Spleen (tissue), 11 donors: ENCODE measurements at regions not wholly inside any gene's neighbourhood (a gene's known extent, or its start where the extent isn't known, plus 50 kb on each side); places are given as distances from the start of the nearest gene placed in this dataset.

Experiments
- DNase-seq: peaks from one replicate; pipeline ENCODE4 v3.0.0-alpha.2; 2020
- H3K27ac ChIP-seq, 8 donors: fragments of 200-600 bp; sonication (generic) in 7 of 8; 1 replicate in 4 of 8; 2 replicates in 4 of 8; pipeline versions ENCODE4 v1.5.0 to v1.8.0; 2016 to 2021; ENCODE audit warnings: inconsistent platforms in 4 of 8, mild to moderate bottlenecking in 4 of 8, moderate library complexity in 1 of 8
- H3K27me3 ChIP-seq, 7 donors: fragments of 200-600 bp; sonication (generic) in 6 of 7; replicated peaks in 1 of 7; 1 replicate in 4 of 7; 2 replicates in 3 of 7; pipeline versions ENCODE4 v1.5.0 to v1.8.0; 2016 to 2021; ENCODE audit warnings: inconsistent platforms in 3 of 7, mild to moderate bottlenecking in 1 of 7
- H3K36me3 ChIP-seq, 6 donors: fragments of 200-600 bp; sonication (generic) in 5 of 6; 1 replicate in 4 of 6; 2 replicates in 2 of 6; pipeline versions ENCODE4 v1.5.0 to v1.8.0; 2016 to 2021; ENCODE audit warnings: inconsistent platforms in 2 of 6
- H3K4me1 ChIP-seq, 6 donors: fragments of 200-600 bp; sonication (generic) in 5 of 6; 1 replicate in 3 of 6; 2 replicates in 3 of 6; pipeline versions ENCODE4 v1.5.0 to v1.8.0; 2016 to 2021; ENCODE audit warnings: inconsistent platforms in 3 of 6
- H3K4me3 ChIP-seq, 8 donors: fragments of 200-600 bp; sonication (generic) in 7 of 8; 1 replicate in 4 of 8; 2 replicates in 4 of 8; pipeline versions ENCODE4 v1.5.0 to v1.8.0; 2016 to 2021; ENCODE audit warnings: inconsistent platforms in 4 of 8, mild to moderate bottlenecking in 4 of 8, moderate library complexity in 2 of 8
- H3K9me3 ChIP-seq, 8 donors: fragments of 200-600 bp; sonication (generic) in 7 of 8; 1 replicate in 4 of 8; 2 replicates in 4 of 8; pipeline versions ENCODE4 v1.5.0 to v1.8.0; 2016 to 2021; ENCODE audit warnings: inconsistent platforms in 4 of 8
- CTCF ChIP-seq, 11 experiments: fragments of 200-600 bp in 7 of 11; fragments of 450-650 bp in 4 of 11; sonication (generic) in 4 of 11; IDR thresholded peaks in 8 of 11; conservative IDR thresholded peaks in 3 of 11; 1 replicate in 7 of 11; 2 replicates in 4 of 11; pipeline versions ENCODE4 v1.4.0 to v1.8.0; 2016 to 2021; ENCODE audit warnings: antibody characterized with exemption in 11 of 11, inconsistent platforms in 4 of 11, mild to moderate bottlenecking in 1 of 11
- POLR2A ChIP-seq, 3 donors: fragments of 450-650 bp; IDR thresholded peaks; one replicate each; pipeline ENCODE4 v1.5.1; 2017; ENCODE audit warnings: antibody characterized with exemption in 3 of 3, mild to moderate bottlenecking in 1 of 3
- POLR2AphosphoS5 ChIP-seq, 3 donors: sonication (generic); formaldehyde crosslinking; IDR thresholded peaks; one replicate each; pipeline ENCODE4 v1.5.1; 2017; ENCODE audit warnings: antibody characterized with exemption in 3 of 3
- WGBS, 5 donors: extraction: QIAGEN DNeasy Blood & Tissue Kit in 3 of 5; methylation state at CpG; one replicate each; pipeline versions ENCODE4 v1.1.5 to v1.1.7; 2013 to 2018; 5-methylcytosine and 5-hydroxymethylcytosine counted together
- intact Hi-C: fragments of 100-400 bp; cut with DNase I; formaldehyde crosslinking; loops from one replicate; pipeline ENCODE4 v1.15.0; 2023; ENCODE audit warnings: low total_unique reads
- donor health status: healthy with polysubstance abuse.
- donor health status: DM: no; HTN: no; CAD: no; lungs with moderate emphysema.
- donor health status: DM: no; HTN: no; CAD: no.
- donor health status: Bipolar disorder and iron deficiency.
- donor health status: healthy.
- donor health status: DM: no; HTN: no; CAD: no.
- donor health status: DM: yes; HTN: yes; CAD: no.

GRCh38 chr17:65453204-65453931 is 108.1 kb downstream of the AXIN2 start:
- no peaks in the 10 kb centered on the region for H3K36me3 ChIP-seq
- no peak overlapping the region for H3K27ac ChIP-seq
- intact Hi-C loops, result no loop called here
- no peak for TF ChIP-seq POLR2AphosphoS5 (IDR thresholded peaks at IDR 0.05)
- TF ChIP-seq POLR2A (IDR thresholded peaks at IDR 0.05), result no peak
- no peak for TF ChIP-seq CTCF (IDR thresholded peaks at IDR 0.05 in 8 of 11, conservative IDR thresholded peaks at IDR 0.05 in 3 of 11)
- H3K9me3 ChIP-seq, result peaks cover 0 to 12% (median 0%) of the 10 kb centered on the region in 8 donors
- no peak overlapping the region for H3K4me3 ChIP-seq
- H3K4me1 ChIP-seq, result peaks cover 0 to 5% (median 0%) of the 10 kb centered on the region in 6 donors
- H3K27me3 ChIP-seq, result peaks cover 0 to 7% (median 0%) of the 10 kb centered on the region in 7 donors
- 77 to 86% (median 83%) methylated on average over 4 of the region's 4 CpGs for WGBS, 5 donors
- no peak for DNase-seq

DNA sequence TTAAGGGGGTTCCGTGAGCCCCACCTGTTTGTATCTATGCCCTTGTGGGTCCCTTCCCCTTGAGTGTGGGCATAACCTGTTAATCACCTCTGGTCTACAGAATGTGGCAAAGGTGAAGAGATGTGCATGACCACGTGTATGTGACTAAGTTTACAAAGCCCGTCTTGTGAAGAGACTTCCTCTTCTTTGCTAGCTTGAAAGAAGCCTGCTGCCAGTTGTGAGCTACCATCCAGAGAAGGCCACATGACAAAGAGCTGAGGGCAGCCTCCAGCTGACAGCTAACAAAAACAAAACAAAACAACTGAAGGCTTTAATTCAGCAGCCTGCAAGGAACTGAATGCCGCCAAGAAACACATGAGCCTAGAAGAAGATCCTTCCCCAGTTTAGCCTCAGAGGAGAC is 112.0 kb downstream of the AXIN2 start:
- Histone ChIP-seq H3K27me3 (no peaks in the 10 kb centered on the region), H3K36me3 (no peaks in the 10 kb centered on the region), H3K27ac (no peak overlapping the region), H3K9me3 (peaks cover 0 to 12% (median 0%) of the 10 kb centered on the region in 8 donors), H3K4me1 (no peaks in the 10 kb centered on the region), H3K4me3 (no peak overlapping the region)
- intact Hi-C loops, result no loop called here
- WGBS, 5 donors, result 61 to 72% (median 65%) methylated on average over 4 of the region's 4 CpGs
- no peak for TF ChIP-seq POLR2AphosphoS5 (IDR thresholded peaks at IDR 0.05)
- DNase-seq, result no peak

GRCh38 chr17:65447823-65448222 is 113.6 kb downstream of the AXIN2 start:
- Histone ChIP-seq H3K4me1 (no peaks in the 10 kb centered on the region), H3K4me3 (no peak overlapping the region), H3K27me3 (no peaks in the 10 kb centered on the region), H3K36me3 (no peaks in the 10 kb centered on the region), H3K9me3 (peaks cover 0 to 12% (median 0%) of the 10 kb centered on the region in 8 donors), H3K27ac (no peak overlapping the region)
- 0 to 35% (median 19%) methylated on average over 2 of the region's 2 CpGs for WGBS, 5 donors
- TF ChIP-seq POLR2A (IDR thresholded peaks at IDR 0.05), result no peak
- TF ChIP-seq POLR2AphosphoS5 (IDR thresholded peaks at IDR 0.05), result no peak
- TF ChIP-seq CTCF (IDR thresholded peaks at IDR 0.05 in 8 of 11, conservative IDR thresholded peaks at IDR 0.05 in 3 of 11), result no peak
- DNase-seq, result no peak
- intact Hi-C loops, result no loop called here

- 69 to 77% (median 75%) methylated on average over 6 of the region's 6 CpGs for WGBS, 5 donors
- Histone ChIP-seq H3K4me3 (no peak overlapping the region), H3K27ac (no peak overlapping the region), H3K27me3 (no peaks in the 10 kb centered on the region), H3K36me3 (no peaks in the 10 kb centered on the region), H3K4me1 (no peaks in the 10 kb centered on the region), H3K9me3 (peaks cover 0 to 12% (median 0%) of the 10 kb centered on the region in 8 donors)
- no peak for DNase-seq
- intact Hi-C loops, result no loop called here
- TF ChIP-seq POLR2A (IDR thresholded peaks at IDR 0.05) (no peak), POLR2AphosphoS5 (IDR thresholded peaks at IDR 0.05) (no peak), CTCF (IDR thresholded peaks at IDR 0.05 in 8 of 11, conservative IDR thresholded peaks at IDR 0.05 in 3 of 11) (no peak)
These were observed 114.5 kb downstream of the AXIN2 start for GRCh38 chr17:65446838-65447526.
